H9 (cell line): ENCODE measurements at regions not wholly inside any gene's neighbourhood (a gene's known extent, or its start where the extent isn't known, plus 50 kb on each side); places are given as distances from the start of the nearest gene placed in this dataset.

ENCODE experiments used
- DNase-seq: peaks from one replicate; pipeline ENCODE4 v3.0.0-alpha.2; 2017
- H2AFZ ChIP-seq: one replicate; pipeline ENCODE4 v1.6.1; 2013; ENCODE audit warnings: mild to moderate bottlenecking, low read length, control low read depth, moderate library complexity
- H2AK5ac ChIP-seq: 2 replicates; pipeline ENCODE4 v1.6.1; 2013; ENCODE audit warnings: low read length, control low read depth, mixed read lengths; ENCODE audit not compliant: insufficient read length
- H2BK120ac ChIP-seq: one replicate; pipeline ENCODE4 v1.6.1; 2013; ENCODE audit warnings: low read depth, mild to moderate bottlenecking, low read length, control low read depth, inconsistent platforms; ENCODE audit not compliant: poor library complexity, severe bottlenecking
- H2BK12ac ChIP-seq: 2 replicates; pipeline ENCODE4 v1.6.1; 2013; ENCODE audit warnings: low read length, control low read depth, mixed read lengths, low read depth; ENCODE audit not compliant: insufficient read length
- H2BK15ac ChIP-seq: 2 replicates; pipeline ENCODE4 v1.6.1; 2013; ENCODE audit warnings: low read depth, low read length, control low read depth
- H2BK20ac ChIP-seq: one replicate; pipeline ENCODE4 v1.6.1; 2013; ENCODE audit warnings: low read depth, mild to moderate bottlenecking, low read length, control low read depth, inconsistent platforms; ENCODE audit not compliant: poor library complexity, severe bottlenecking
- H2BK5ac ChIP-seq: 2 replicates; pipeline ENCODE4 v1.6.1; 2013; ENCODE audit warnings: low read length, control low read depth, mixed read lengths; ENCODE audit not compliant: insufficient read length
- H3K14ac ChIP-seq: 2 replicates; pipeline ENCODE4 v1.6.1; 2013; ENCODE audit warnings: low read length, control low read depth; ENCODE audit not compliant: insufficient read depth
- H3K18ac ChIP-seq: 2 replicates; pipeline ENCODE4 v1.6.1; 2013; ENCODE audit warnings: low read depth, mild to moderate bottlenecking, mixed read lengths, low read length, control low read depth; ENCODE audit not compliant: insufficient read length
- H3K23ac ChIP-seq: 2 replicates; pipeline ENCODE4 v1.6.1; 2013; ENCODE audit warnings: low read length, control low read depth, mixed read lengths, low read depth; ENCODE audit not compliant: insufficient read length
- H3K23me2 ChIP-seq: 2 replicates; pipeline ENCODE4 v1.6.1; 2013; ENCODE audit warnings: low read depth, mild to moderate bottlenecking, mixed read lengths, low read length, control low read depth; ENCODE audit not compliant: insufficient read length, poor library complexity, severe bottlenecking
- H3K27ac ChIP-seq: 2 replicates; pipeline ENCODE4 v1.5.1; 2013; ENCODE audit warnings: low read length, control low read depth, mixed read lengths, low read depth; ENCODE audit not compliant: insufficient read length
- H3K27me3 ChIP-seq: 2 replicates; pipeline ENCODE4 v1.6.1; 2013; ENCODE audit warnings: low read length, control low read depth, inconsistent platforms; ENCODE audit not compliant: insufficient read depth
- H3K4ac ChIP-seq: 2 replicates; pipeline ENCODE4 v1.6.1; 2013; ENCODE audit warnings: low read depth, mild to moderate bottlenecking, control low read depth, inconsistent platforms, low read length, moderate library complexity
- H3K4me1 ChIP-seq: 2 replicates; pipeline ENCODE4 v1.6.1; 2013; ENCODE audit warnings: low read length, control low read depth, inconsistent platforms; ENCODE audit not compliant: insufficient read depth
- H3K4me2 ChIP-seq: 2 replicates; pipeline ENCODE4 v1.6.1; 2013; ENCODE audit warnings: low read length, control low read depth, mixed read lengths; ENCODE audit not compliant: insufficient read length, insufficient read depth
- H3K56ac ChIP-seq: 2 replicates; pipeline ENCODE4 v1.6.1; 2013; ENCODE audit warnings: low read depth, mild to moderate bottlenecking, mixed read lengths, low read length, control low read depth; ENCODE audit not compliant: insufficient read length
- H3K79me1 ChIP-seq: 2 replicates; pipeline ENCODE4 v1.6.1; 2013; ENCODE audit warnings: low read depth, mild to moderate bottlenecking, moderate library complexity, low read length, control low read depth, inconsistent platforms; ENCODE audit not compliant: insufficient read depth, poor library complexity, severe bottlenecking
- H3K79me2 ChIP-seq: 2 replicates; pipeline ENCODE4 v1.6.1; 2013; ENCODE audit warnings: low read length, control low read depth, inconsistent platforms; ENCODE audit not compliant: insufficient read depth
- H3K9ac ChIP-seq: 2 replicates; pipeline ENCODE4 v1.6.1; 2013; ENCODE audit warnings: low read length, control low read depth, mixed read lengths; ENCODE audit not compliant: insufficient read length; ENCODE audit errors: extremely low read depth
- H3K9me3 ChIP-seq: one replicate; pipeline ENCODE4 v1.6.1; 2013; ENCODE audit warnings: low read depth, low read length, inconsistent platforms; ENCODE audit not compliant: control insufficient read depth
- H3T11ph ChIP-seq: one replicate; pipeline ENCODE4 v1.6.1; 2013; ENCODE audit warnings: mild to moderate bottlenecking, low read length, control low read depth, inconsistent platforms
- H4K20me1 ChIP-seq: one replicate; pipeline ENCODE4 v1.6.1; 2013; ENCODE audit not compliant: control insufficient read depth, insufficient read length, insufficient read depth
- H4K5ac ChIP-seq: 2 replicates; pipeline ENCODE4 v1.6.1; 2013; ENCODE audit warnings: low read depth, mild to moderate bottlenecking, mixed read lengths, low read length, control low read depth; ENCODE audit not compliant: insufficient read length
- H4K8ac ChIP-seq: replicated peaks from 2 replicates; pipeline ENCODE4 v1.6.1; 2013; ENCODE audit warnings: low read length, control low read depth, mixed read lengths, low read depth; ENCODE audit not compliant: insufficient read length
- H4K91ac ChIP-seq: 2 replicates; pipeline ENCODE4 v1.6.1; 2013; ENCODE audit warnings: low read depth, mild to moderate bottlenecking, moderate library complexity, mixed read lengths, low read length, control low read depth; ENCODE audit not compliant: insufficient read length
- H3K27ac Mint-ChIP-seq, 3 experiments: 2 replicates in 2 of 3; 3 replicates in 1 of 3; pipeline ENCODE4 v1.8.0; 2020 to 2021; ENCODE audit warnings: mixed read lengths in 3 of 3, mild to moderate bottlenecking in 1 of 3, moderate library complexity in 1 of 3
- H3K27me3 Mint-ChIP-seq: 2 replicates; pipeline ENCODE4 v1.8.0; 2021; ENCODE audit warnings: low read depth, mild to moderate bottlenecking, moderate library complexity, mixed read lengths
- H3K36me3 Mint-ChIP-seq, 3 experiments: 2 replicates in 2 of 3; 3 replicates in 1 of 3; pipeline ENCODE4 v1.8.0; 2020 to 2021; ENCODE audit warnings: low read depth in 3 of 3, mixed read lengths in 3 of 3; ENCODE audit not compliant: insufficient read depth in 1 of 3
- H3K4me1 Mint-ChIP-seq, 2 experiments: 2 replicates each; pipeline ENCODE4 v1.8.0; 2020; ENCODE audit warnings: mixed read lengths in 2 of 2
- H3K4me3 Mint-ChIP-seq, 2 experiments: 2 replicates in 1 of 2; 3 replicates in 1 of 2; pipeline ENCODE4 v1.8.0; 2020 to 2021; ENCODE audit warnings: mild to moderate bottlenecking in 2 of 2, mixed read lengths in 2 of 2, moderate library complexity in 1 of 2
- H3K9me3 Mint-ChIP-seq, 2 experiments: 2 replicates in 1 of 2; 3 replicates in 1 of 2; pipeline ENCODE4 v1.8.0; 2020; ENCODE audit warnings: mild to moderate bottlenecking in 2 of 2, mixed read lengths in 2 of 2, moderate library complexity in 1 of 2
- CTCF ChIP-seq: fragments of 200-600 bp; sonication (generic); conservative IDR thresholded peaks from 3 replicates; pipeline ENCODE4 v1.8.0; 2021; ENCODE audit warnings: antibody characterized with exemption, mild to moderate bottlenecking
- WGBS: extraction: QIAGEN DNeasy Blood & Tissue Kit; methylation state at CpG from one replicate; pipeline ENCODE4 v1.1.7; 2013; ENCODE audit warnings: missing lambda C conversion rate, low lambda C conversion rate, mixed read lengths; ENCODE audit not compliant: insufficient read length; ENCODE audit errors: extremely low coverage; 5-methylcytosine and 5-hydroxymethylcytosine counted together

DNA sequence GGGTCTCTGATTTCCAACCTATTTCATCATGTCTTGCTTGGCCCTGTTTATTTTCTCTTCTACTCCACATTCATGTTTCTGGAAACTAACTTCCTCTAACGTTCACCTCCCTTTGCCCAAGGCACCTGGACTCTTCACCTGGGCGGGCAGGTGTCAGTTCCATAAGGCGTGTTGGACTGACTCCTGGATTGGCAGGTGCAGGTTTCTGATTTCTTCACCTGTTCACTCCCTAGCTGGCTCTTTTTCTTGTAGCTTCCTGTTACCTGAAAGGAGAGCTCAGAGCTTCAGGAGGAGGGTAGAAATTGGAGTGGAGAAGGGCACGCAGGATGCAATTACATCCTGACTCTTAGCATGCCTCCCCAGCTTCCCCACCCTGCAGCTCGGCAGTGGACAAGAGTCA lies 350.8 kb upstream of the KLF3 start:
- H4K5ac ChIP-seq: no peak overlapping the region
- H2AFZ ChIP-seq: no peak overlapping the region
- H3K27me3 ChIP-seq: no peaks in the 10 kb centered on the region
- no peak overlapping the region for H2BK12ac ChIP-seq
- H4K8ac ChIP-seq: no peak overlapping the region
- no peaks in the 10 kb centered on the region for H3K79me2 ChIP-seq
- no peak overlapping the region for H3T11ph ChIP-seq
- no peaks in the 10 kb centered on the region for H3K23me2 ChIP-seq
- no peak for TF ChIP-seq CTCF
- H2BK120ac ChIP-seq: no peak overlapping the region
- no peak overlapping the region for H2BK5ac ChIP-seq
- H2AK5ac ChIP-seq: no peak overlapping the region
- H3K4ac ChIP-seq: no peak overlapping the region
- H3K27ac ChIP-seq: no peak overlapping the region
- H3K23ac ChIP-seq: no peak overlapping the region
- no peak overlapping the region for H3K18ac ChIP-seq
- Mint-ChIP-seq H3K36me3 (no peaks in the 10 kb centered on the region), H3K9me3 (no peaks in the 10 kb centered on the region), H3K4me3 (no peak overlapping the region), H3K4me1 (peaks cover 5 to 10% of the 10 kb centered on the region in 2 experiments), H3K27ac (no peak overlapping the region), H3K27me3 (peaks cover 2% of the 10 kb centered on the region; the same call in 1 of the 2 replicates)
- no CpG with 5 or more reads among the region's 5 CpGs for WGBS
- DNase-seq: no peak
- H2BK20ac ChIP-seq: no peak overlapping the region
- peaks cover 3% of the 10 kb centered on the region for H3K4me1 ChIP-seq
- H3K4me2 ChIP-seq: no peak overlapping the region
- H3K79me1 ChIP-seq: no peaks in the 10 kb centered on the region
- no peak overlapping the region for H2BK15ac ChIP-seq
- H3K14ac ChIP-seq: no peak overlapping the region
- H3K9ac ChIP-seq: no peak overlapping the region
- no peak overlapping the region for H4K91ac ChIP-seq
- H3K56ac ChIP-seq: no peak overlapping the region
- no peaks in the 10 kb centered on the region for H4K20me1 ChIP-seq
- no peaks in the 10 kb centered on the region for H3K9me3 ChIP-seq
